ENCODE measurements at regions not wholly inside any gene's neighbourhood (a gene's known extent, or its start where the extent isn't known, plus 50 kb on each side); places are given as distances from the start of the nearest gene placed in this dataset.

DNA sequence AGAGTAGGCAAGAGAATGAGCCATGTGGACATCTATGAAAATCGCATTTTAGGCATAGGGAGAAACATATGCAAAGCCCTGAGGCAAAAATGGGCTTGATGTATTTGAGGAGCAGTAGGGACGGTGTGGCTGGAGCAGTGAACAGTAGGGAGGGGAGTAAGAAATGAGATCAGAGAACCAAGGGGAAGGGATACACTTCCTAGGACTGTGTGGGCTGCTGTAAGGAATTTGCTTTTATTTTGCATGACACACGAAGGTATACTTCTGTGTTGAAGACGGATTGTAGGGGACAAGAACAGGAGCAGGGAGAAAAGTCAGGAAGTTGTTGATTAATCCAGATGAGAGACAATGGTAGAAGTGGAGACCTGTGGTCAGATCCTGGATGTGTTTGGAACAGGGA lies 572.1 kb downstream of the JRKL start:
- no peak overlapping the region for H3K9ac ChIP-seq (ENCODE audit: low read depth, low read length)
- H3K9me3 ChIP-seq (ENCODE audit: control insufficient read depth, insufficient read depth, low read length): peaks cover 8% of the 10 kb centered on the region
- no peak overlapping the region for H4K8ac ChIP-seq (ENCODE audit: low read depth in 2 of 2, low read length in 2 of 2)
- ATAC-seq (ENCODE audit: low read depth): no peak
- H3K79me1 ChIP-seq (ENCODE audit: low read depth in 1 of 2, low read length in 2 of 2): no peaks in the 10 kb centered on the region
- no peaks in the 10 kb centered on the region for H3K9me1 ChIP-seq (ENCODE audit: insufficient read depth, low read length)
- intact Hi-C loops (cut with micrococcal nuclease) (no loop called here), in situ Hi-C loops (cut with MboI; ENCODE audit: low sequenced_read_pairs) (no loop called here), dilution Hi-C loops (cut with HindIII; ENCODE audit: low sequenced_read_pairs, unreplicated experiment) (no loop called here)
- no peak overlapping the region for H2BK5ac ChIP-seq (ENCODE audit: low read depth, low read length, poor library complexity, severe bottlenecking)
- no TSS peak for BruUV-seq (replicated peaks)
- no peak overlapping the region for H3K56ac ChIP-seq (ENCODE audit: extremely low read depth, insufficient read depth, low read length)
- H3K27ac ChIP-seq (ENCODE audit: insufficient read depth, low read length): no peak overlapping the region
- no peaks in the 10 kb centered on the region for H3K36me3 ChIP-seq (ENCODE audit: control insufficient read depth, insufficient read depth, low read length)
- H3K18ac ChIP-seq (ENCODE audit: low read depth, low read length): no peak overlapping the region
- 22% methylated on average over 1 of the region's 4 CpGs; no CpG with 5 or more reads in 1 of the 2 experiments for WGBS, 2 experiments (ENCODE audit: extremely low coverage in 2 of 2, insufficient read length in 1 of 2)
- ChIA-PET POLR2A (ENCODE audit: unreplicated experiment) (no interaction called here), CTCF (no interaction called here)
- H4K5ac ChIP-seq (ENCODE audit: low read depth, low read length): no peak overlapping the region
- H3K4me1 ChIP-seq (ENCODE audit: control insufficient read depth, insufficient read depth, low read length): no peaks in the 10 kb centered on the region
- H3K4ac ChIP-seq (ENCODE audit: low read depth, low read length): no peak overlapping the region
- H2BK15ac ChIP-seq (ENCODE audit: low read depth, low read length): no peak overlapping the region
- H4K91ac ChIP-seq (ENCODE audit: insufficient read depth, low read depth, low read length): no peak overlapping the region
- no peak overlapping the region for H3K4me3 ChIP-seq (ENCODE audit: insufficient read depth, low read depth, low read length)
- H2AFZ ChIP-seq (replicated peaks; ENCODE audit: low read length, poor library complexity): no peak overlapping the region
- no peaks in the 10 kb centered on the region for H3K27me3 ChIP-seq (ENCODE audit: control insufficient read depth, insufficient read depth, low read length)
- DNase-seq: no peak
- H3K23ac ChIP-seq (ENCODE audit: low read depth, low read length): no peak overlapping the region
- no peak overlapping the region for H2AK9ac ChIP-seq (replicated peaks; ENCODE audit: low read depth, low read length, poor library complexity)
- no peak overlapping the region for H2BK120ac ChIP-seq (ENCODE audit: low read depth, low read length)
- H3K4me2 ChIP-seq (ENCODE audit: low read depth, low read length): no peak overlapping the region
- no peak overlapping the region for H3K14ac ChIP-seq (replicated peaks; ENCODE audit: low read depth, low read length)
- TF ChIP-seq MXI1 (IDR thresholded peaks at IDR 0.05; ENCODE audit: borderline replicate concordance, low read depth, low read length): no peak
- TF ChIP-seq BHLHE40 (IDR thresholded peaks at IDR 0.05; ENCODE audit: low read depth, low read length): no peak
- no peak for TF ChIP-seq CEBPB (IDR thresholded peaks at IDR 0.05; ENCODE audit: low read depth, low read length)
- TF ChIP-seq, protein P1, sequence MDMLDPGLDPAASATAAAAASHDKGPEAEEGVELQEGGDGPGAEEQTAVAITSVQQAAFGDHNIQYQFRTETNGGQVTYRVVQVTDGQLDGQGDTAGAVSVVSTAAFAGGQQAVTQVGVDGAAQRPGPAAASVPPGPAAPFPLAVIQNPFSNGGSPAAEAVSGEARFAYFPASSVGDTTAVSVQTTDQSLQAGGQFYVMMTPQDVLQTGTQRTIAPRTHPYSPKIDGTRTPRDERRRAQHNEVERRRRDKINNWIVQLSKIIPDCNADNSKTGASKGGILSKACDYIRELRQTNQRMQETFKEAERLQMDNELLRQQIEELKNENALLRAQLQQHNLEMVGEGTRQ (IDR thresholded peaks at IDR 0.05; ENCODE audit: low read depth, low read length): no peak
- TF ChIP-seq, protein P2, sequence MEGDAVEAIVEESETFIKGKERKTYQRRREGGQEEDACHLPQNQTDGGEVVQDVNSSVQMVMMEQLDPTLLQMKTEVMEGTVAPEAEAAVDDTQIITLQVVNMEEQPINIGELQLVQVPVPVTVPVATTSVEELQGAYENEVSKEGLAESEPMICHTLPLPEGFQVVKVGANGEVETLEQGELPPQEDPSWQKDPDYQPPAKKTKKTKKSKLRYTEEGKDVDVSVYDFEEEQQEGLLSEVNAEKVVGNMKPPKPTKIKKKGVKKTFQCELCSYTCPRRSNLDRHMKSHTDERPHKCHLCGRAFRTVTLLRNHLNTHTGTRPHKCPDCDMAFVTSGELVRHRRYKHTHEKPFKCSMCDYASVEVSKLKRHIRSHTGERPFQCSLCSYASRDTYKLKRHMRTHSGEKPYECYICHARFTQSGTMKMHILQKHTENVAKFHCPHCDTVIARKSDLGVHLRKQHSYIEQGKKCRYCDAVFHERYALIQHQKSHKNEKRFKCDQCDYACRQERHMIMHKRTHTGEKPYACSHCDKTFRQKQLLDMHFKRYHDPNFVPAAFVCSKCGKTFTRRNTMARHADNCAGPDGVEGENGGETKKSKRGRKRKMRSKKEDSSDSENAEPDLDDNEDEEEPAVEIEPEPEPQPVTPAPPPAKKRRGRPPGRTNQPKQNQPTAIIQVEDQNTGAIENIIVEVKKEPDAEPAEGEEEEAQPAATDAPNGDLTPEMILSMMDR (conservative IDR thresholded peaks at IDR 0.05; ENCODE audit: low read depth, low read length): no peak
- TF ChIP-seq MAFK (IDR thresholded peaks at IDR 0.05; ENCODE audit: low read depth, low read length): no peak
- no peak for TF ChIP-seq FOS (IDR thresholded peaks at IDR 0.05; ENCODE audit: low read depth, low read length)
- no peak for TF ChIP-seq NFE2L2 (IDR thresholded peaks at IDR 0.05; ENCODE audit: low read depth, low read length)
- TF ChIP-seq MAZ (IDR thresholded peaks at IDR 0.05; ENCODE audit: borderline replicate concordance, low read depth, low read length): no peak
- no peak for TF ChIP-seq SMC3 (IDR thresholded peaks at IDR 0.05; ENCODE audit: low read depth, low read length)
- TF ChIP-seq CHD1 (IDR thresholded peaks at IDR 0.05; ENCODE audit: low read depth, low read length): no peak
- TF ChIP-seq RAD21 (IDR thresholded peaks at IDR 0.05; ENCODE audit: low read length): no peak
- TF ChIP-seq, protein P3, sequence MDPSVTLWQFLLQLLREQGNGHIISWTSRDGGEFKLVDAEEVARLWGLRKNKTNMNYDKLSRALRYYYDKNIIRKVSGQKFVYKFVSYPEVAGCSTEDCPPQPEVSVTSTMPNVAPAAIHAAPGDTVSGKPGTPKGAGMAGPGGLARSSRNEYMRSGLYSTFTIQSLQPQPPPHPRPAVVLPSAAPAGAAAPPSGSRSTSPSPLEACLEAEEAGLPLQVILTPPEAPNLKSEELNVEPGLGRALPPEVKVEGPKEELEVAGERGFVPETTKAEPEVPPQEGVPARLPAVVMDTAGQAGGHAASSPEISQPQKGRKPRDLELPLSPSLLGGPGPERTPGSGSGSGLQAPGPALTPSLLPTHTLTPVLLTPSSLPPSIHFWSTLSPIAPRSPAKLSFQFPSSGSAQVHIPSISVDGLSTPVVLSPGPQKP (IDR thresholded peaks at IDR 0.05; ENCODE audit: borderline replicate concordance, low read depth, low read length): no peak
- no peak for TF ChIP-seq RCOR1 (IDR thresholded peaks at IDR 0.05; ENCODE audit: insufficient replicate concordance, low read length)
- TF ChIP-seq RFX5 (IDR thresholded peaks at IDR 0.05; ENCODE audit: low read depth, low read length): no peak
- no peak for TF ChIP-seq POLR2A (IDR thresholded peaks at IDR 0.05; ENCODE audit: low read depth, low read length)
- no peaks in the 10 kb centered on the region for H4K20me1 ChIP-seq (ENCODE audit: insufficient read depth, low read length)
- no peak overlapping the region for H2AK5ac ChIP-seq (ENCODE audit: low read depth, low read length)
- H2BK20ac ChIP-seq (ENCODE audit: low read depth, low read length): no peak overlapping the region

All from IMR-90 (cell line).